ENCODE measurements at regions not wholly inside any gene's neighbourhood (a gene's known extent, or its start where the extent isn't known, plus 50 kb on each side); places are given as distances from the start of the nearest gene placed in this dataset.
"Not testable (repeated sequence)": the region's sequence is repeated elsewhere in the genome, so short reads cannot be mapped to it uniquely, and the experiment has no call there.

DNA sequence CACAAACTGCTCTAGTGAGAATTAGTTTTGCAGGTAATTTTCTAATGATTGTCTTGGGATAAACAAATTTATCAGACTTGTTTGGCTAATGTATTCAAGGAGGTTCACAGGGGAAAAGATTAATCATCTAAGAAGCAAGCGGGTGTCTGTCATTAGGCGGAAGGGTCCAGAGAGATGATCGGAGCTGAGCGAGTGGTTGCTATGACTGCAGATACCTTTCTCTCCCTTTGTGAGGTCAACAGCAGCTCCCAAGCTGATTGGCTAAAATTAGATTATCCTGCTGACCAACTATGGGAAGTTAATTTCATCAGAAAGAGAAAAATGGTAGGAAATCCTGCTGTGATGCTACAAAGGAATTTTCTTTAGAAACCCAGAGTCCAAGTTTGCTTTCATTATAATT is 276.0 kb downstream of the SOX2 start:
- no peak for DNase-seq (ENCODE audit: low spot score)

DNA sequence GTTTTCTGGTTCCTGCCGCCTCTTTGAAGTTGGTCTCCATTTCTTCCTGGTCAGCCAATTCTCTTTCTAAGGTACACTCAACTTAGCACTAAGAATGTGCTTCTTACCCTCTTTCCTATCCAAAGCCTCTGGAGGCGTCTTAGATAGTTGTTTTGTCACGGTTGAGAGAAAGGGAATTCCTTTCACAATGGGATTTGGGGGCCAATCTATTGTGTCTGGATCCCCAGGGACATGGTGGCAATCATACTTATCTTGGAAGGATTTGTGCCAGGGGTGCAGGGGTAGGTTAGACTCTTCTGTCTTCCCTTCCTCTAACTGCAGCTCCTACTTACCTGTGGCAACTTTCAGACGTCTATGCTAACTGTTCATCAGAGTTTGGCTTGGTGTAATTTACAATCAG is 287.1 kb downstream of the SOX2 start:
- no peak for DNase-seq (ENCODE audit: low spot score)

DNA sequence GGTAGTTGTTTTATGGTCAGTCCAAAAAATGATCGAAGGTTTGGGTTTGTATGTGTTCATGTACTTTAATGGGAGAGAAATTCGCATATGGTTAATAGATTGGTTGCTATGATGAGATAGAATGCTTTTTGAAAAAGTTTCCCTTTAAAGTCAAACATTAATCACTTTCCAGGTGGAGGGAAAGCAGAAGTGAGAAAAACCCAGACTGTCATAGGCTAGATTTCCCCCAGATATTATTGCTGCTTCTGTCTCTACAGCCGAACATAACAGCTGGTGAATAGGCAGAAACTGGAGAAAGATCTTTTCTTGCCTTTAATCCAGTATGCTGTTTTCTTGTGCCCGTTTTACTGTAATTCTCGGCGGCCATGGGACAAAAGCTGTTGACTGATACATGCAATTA is 287.6 kb downstream of the SOX2 start:
- DNase-seq (ENCODE audit: low spot score), result no peak

DNA sequence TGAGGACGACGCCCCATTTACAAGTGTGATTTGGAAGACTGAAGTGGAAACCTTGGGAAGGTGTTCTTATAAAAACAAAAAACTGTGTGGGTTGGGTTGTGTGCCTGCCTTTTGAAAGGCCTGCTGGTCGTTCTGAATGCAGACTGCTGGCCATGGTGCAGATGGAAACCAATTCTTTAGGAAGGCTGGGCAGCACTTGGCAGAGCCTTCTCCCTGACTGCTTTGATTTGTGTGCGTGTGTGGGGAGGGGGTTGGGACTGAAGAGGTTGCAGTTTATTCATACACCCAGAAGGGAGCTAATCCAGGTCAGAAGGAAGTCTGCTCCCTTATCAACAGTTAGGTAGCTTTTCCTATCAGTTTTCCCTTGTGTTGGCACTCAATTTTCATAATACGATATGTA is 288.7 kb downstream of the SOX2 start:
- DNase-seq (ENCODE audit: low spot score), result no peak

DNA sequence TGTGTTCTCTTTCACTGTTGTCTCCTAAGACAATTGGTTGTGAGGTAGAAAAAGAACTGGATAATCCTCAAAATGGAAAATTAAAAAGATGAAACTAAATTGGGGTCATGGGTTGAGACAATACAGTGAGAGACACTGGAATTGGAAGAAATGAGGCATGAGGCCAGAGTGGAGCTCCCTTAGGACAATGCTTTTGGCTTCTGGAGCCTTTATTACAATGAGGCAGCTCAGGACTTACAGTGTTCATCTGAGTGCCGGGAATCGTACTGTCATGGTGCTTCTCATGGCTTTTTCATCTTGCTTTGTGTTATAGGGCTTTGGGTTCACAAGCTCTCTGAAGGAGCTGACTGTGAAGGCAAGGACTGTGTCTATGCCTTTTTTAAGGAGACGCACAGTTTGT is 293.5 kb downstream of the SOX2 start:
- no peak for DNase-seq (ENCODE audit: low spot score)

DNA sequence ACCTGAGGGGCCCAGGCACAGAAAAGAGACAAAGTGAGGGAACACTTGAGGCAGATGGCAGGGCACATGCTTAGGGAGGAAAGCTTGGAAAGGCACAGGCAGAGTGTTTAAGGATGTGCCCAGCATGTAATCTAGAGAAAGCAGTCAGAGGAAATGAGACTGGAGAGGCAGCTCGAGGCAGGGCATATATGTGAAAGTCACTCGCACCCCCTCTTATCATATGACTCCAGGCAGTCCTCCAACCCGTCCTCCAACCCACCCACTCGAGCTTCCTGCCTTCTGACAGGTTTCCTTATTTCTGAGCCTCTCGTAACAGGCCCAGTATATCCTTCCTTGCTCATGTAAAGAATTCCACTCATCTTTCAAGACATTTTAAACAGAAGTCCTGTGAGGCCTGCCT is 294.0 kb downstream of the SOX2 start:
- no peak for DNase-seq (ENCODE audit: low spot score)

DNA sequence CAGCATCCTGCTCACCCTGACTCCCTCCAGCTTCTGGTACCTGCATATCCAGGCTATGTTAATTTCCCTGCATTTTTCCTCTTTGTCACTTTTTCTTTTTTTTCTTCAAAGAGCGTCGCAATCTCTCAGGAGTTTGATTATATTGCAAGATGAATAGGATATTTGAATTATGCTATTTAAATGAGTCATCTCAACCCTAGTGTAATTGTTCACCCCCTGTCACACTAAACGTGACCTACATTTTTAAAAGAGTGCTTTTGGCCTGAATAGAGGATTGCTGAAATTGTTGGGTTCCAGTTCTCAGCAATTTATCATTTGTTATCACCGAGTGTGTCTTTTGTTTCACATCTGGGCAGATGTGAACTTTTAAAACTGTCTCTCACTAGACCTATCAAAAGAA is 294.7 kb downstream of the SOX2 start:
- DNase-seq (ENCODE audit: low spot score), result no peak

DNA sequence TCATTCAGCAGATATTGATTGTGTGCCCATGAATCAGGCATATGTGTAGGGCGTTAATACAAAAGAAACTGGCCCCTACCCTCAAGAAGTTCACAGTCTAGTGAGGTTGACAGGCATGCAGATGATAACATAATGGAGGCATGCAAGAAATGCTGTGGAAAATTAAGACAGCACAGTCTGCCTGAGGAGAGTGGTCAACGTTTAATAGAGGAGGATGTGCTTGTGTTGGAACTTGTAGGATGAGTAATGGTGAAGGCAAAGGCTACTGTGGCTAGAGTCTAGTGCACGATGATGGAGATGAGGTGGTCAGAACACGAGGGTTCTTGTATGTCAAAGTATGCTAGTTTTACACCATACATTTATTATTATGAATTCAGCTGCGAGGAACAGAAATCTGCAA is 295.7 kb downstream of the SOX2 start:
- DNase-seq (ENCODE audit: low spot score), result no peak

DNA sequence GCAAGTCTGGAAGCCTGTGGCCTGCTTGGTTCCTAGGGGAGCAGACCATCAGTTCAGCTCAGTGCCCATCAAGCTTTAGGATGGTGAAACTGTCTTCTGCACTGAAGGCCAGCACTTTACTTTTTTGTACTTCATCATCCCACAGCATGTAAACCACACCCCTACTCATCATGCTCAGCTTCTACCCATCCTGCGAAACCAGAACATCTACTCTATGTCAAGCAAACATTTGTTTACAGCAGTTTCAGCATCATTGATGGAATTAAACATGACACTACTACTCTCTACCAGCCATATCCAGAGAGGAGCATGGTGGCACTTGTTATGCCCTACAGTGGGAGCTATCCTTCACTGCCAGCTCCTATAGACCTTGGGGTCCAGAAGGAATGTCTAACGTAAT is 306.6 kb downstream of the SOX2 start:
- DNase-seq (ENCODE audit: low spot score), result no peak

DNA sequence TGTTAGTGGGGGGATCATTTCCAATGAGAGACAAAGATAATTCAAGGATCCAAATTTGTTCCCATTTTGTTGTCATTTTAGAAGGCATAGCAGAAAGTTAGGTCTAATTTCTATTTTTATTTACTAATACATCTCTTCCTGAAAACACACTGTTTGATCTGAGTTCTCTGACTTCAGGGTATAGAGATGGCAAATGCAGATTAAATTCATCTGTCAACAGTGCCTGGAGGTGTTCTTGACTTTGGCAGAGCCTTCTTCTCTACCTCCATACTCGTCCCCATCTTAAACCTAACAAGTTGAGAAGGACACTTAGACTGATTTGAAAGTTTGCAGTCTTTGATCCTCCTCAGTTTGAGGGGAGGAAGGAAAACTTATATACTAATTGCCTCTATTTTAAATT is 308.2 kb downstream of the SOX2 start:
- DNase-seq (ENCODE audit: low spot score), result no peak

DNA sequence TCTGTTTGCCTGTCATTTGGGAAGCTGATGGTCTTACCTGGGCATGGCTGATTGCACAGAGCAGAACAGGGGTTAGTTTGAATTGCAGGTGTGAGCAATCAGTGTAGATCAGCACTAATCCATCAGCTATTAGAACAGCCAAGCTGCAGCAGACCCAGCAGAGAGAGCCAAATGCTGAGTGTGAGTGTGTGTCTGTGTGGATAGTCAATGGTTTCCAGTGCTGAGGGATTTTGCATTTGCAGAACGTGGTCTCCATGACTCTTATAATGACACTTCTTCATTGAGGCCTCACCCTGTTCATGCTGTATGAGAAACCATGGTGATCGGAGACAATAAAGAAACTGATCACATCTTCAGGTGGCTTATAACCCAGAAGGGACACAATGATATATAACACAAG is 312.1 kb downstream of the SOX2 start:
- no peak for DNase-seq (ENCODE audit: low spot score)

DNA sequence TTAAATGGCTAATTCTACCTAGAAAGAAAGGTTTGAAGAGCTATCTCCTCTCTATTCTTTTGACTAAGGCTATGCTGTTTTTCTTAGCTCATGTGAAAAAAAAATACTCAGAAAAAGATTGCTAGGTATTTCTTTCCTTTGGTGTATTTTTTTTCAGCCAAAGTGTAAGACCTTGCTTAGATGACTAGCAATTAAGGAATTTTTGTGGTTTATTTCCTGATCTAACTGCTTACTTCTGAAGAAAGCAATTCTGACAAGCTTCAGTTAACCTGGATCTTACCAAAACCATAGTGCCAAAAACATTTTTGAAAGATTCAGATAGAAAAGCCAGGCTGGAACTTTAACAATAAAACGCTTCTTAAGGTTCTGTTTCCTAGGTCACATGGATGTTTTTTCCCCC is 315.6 kb downstream of the SOX2 start:
- peak; percentile 6 for DNase-seq (ENCODE audit: low spot score)

DNA sequence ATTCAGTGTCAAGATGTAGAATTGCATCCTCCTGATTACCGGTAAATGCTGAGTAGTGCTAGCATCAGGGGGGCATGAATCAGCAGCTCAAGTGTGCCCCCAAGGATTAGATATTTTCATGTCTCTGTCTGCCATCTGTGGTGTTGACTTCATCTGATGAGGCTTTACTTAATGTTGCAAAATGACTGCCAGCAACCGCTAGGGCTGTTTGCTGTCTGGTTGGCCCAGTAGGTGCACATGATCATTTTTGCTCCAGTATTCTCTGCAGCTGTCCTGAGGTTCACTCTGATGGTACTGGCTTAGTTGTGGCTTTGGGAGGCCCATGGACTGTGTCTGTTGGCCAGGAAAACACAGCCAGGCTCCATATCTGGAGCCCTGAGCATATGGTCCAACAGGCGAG is 316.4 kb downstream of the SOX2 start:
- DNase-seq (ENCODE audit: low spot score), result no peak

DNA sequence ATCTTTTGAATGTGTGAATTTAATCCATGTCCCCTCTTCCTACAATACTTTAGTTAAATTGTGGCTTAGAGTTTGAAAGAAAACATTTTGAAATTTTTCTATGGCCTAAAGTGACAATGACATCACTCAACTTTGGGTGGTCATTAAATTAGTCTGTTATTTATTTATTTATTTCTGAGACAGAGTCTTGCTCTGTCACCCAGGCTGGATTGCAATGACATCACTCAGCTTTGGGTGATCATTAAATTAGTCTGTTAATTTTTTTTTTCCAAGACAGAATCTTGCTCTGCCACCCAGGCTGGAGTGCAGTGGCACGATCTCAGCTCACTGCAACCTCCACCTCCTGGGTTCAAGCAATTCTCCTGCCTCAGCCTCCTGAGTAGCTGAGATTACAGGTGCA is 322.5 kb downstream of the SOX2 start:
- DNase-seq (ENCODE audit: low spot score), result not testable (repeated sequence)

DNA sequence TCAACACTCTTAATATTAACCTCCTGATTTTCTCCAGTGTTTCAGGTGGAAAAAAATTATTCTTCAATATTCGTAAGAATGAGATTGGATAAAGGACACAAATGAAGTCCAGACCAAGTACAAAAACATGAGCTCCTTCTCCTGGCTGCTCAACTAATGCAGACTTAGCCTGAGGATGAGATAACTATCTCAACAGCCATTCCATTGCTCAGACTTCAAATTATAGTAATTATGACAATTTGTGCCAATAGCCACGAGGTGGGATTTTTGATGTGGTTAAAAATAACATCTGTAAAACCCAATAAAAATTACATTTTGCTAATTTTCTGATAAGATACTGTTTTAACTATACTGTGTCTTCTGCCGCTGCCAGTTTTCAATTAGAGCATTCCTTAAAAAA is 323.6 kb downstream of the SOX2 start:
- no peak for DNase-seq (ENCODE audit: low spot score)

DNA sequence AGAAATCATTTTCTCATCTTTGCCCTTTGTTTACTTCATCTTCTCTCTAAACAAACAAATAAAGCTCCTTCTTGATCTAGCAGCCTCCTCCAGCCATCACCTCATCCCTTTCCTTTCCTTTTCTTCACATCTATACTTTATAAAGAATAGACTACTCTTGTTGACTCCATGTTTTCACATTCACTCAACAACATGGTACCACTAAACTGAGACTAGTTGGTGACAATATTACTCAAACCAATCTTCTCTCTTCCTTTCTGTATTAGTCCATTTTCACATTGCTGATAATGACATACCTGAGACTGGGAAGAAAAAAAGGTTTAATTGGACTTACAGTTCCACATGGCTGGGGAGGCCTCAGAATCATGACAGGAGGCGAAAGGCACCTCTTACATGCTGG is 324.7 kb downstream of the SOX2 start:
- no peak for DNase-seq (ENCODE audit: low spot score)

DNA sequence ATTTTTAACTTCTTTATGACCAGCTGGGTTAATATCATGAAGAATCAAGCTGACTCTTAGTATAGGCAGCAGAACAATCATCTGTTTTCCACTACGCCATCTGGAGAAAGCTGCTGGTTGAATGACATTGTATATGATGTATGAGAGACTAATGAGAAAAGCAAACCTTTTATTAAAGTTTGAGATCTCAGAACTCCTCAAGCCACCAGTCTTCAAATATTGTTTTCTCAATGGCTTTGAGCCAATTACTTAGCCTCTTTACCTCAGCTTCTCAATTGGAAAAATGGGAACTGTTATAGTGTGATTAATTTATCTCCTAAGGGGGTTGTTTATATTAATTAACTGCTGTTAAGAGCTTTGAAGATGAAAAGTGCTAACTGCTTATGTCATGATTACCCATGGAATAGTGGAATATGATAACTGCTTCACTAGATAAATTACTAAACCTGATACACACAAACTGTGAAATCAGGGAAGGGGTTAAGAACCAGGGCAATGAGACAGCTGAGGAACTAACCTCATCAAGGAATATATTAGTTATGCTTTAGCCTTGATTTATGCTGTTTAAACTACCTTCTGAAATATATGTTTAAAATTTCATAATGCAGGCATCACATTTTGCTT is 330.1 kb downstream of the SOX2 start:
- no peak for DNase-seq (ENCODE audit: low spot score)

DNA sequence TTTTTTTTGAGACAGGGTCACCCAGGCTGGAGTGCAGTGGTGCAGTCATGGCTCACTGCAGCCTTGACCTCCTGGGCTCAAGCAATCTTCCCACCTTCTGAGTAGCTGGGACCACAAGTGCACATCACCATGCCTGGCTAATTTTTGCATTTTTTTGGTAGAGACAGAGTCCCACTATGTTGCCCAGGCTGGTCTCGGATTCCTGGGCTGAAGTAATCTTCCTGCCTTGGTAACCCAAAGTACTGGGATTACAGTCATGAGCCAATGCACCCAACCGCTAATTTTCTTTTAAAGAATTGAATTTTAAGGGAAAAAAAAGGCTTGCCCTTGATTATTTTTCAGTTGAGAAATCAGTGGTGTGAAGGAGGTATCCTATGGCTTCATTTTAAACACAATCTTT is 334.0 kb downstream of the SOX2 start:
- no peak for DNase-seq (ENCODE audit: low spot score)

DNA sequence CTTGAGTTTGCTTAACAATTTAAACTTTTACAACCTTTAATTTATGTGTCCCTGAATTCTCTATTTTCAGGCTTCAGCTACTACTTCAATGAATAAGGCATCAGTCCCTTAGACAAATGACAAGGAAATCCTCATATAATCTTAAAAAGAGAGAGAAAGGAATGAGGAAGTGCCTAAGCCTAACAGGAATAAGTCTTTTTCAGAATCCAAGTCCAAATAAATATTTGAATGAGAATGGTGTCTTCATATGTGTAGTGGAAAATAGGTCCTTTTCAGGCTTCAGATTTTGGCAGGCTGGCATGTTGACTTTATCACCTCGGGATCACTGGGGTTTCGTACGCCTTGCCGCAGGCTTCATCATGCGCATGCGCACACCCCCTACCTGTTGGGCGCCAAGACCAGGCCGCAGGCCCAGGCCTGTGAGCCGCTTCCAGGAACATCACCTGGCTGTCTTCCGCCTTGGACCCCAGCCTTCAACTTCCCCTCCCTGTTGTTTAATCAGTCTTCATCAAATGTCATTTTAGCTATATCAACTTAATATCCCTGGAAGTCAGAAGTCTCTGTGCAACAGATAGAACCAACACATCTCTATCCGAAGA is 334.5 kb downstream of the SOX2 start:
- DNase-seq (ENCODE audit: low spot score), result no peak

DNA sequence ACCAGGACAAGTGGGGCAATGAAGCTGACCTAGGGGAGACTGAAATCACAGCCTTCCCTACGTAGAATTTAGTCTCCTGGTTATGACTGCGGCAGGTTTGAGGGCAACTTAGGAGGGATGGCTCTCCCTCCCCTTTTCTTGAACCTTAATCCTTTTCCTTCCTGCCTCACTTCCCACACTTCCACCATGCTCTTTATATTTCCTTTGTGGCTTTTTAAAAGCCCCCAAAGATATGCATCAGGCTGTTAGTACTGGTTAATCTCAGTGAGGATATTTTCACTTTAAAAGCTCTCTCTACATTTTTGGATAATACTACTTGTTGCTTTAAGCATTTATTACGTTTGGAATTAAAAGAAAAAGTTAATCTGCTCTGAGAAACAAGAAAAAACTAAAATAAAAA is 339.2 kb downstream of the SOX2 start:
- no peak for DNase-seq (ENCODE audit: low spot score)

DNA sequence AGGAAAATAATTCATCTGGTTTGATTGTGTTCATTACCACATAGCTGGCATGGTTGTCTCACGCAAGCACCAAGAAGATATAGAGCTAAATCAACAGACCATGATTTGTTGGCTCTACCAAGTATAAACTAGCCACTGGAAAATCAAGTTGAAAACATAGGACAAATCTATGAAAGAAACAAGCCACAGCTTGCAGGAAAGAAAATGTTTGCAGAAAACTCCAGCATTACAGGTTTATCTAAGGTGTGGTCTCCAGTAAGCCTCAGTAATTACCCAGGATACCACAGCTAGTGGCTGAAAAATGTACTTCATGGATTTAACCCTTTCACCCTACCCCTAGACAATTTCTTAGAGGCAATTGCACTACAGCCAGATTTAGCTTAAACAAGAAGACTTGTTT is 340.6 kb downstream of the SOX2 start:
- no peak for DNase-seq (ENCODE audit: low spot score)

DNA sequence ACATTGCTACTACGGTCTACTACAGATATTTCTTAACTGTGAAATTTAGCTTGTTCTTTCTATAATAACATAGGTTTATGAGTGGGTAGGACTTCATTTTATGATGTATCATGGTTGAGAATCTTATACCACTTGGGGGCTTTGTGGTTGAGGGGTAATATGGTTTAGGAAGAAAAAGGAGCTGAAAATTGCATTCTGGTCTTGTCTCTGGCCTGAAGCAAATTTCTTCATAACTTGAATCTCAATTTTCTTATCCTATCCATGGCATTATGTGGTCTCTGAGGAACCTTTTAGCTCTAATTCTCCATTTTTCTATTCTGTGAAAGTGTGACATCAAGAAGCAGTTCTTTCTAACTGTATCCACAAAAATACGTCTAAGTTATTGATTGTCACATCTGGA is 341.0 kb downstream of the SOX2 start:
- DNase-seq (ENCODE audit: low spot score), result no peak

DNA sequence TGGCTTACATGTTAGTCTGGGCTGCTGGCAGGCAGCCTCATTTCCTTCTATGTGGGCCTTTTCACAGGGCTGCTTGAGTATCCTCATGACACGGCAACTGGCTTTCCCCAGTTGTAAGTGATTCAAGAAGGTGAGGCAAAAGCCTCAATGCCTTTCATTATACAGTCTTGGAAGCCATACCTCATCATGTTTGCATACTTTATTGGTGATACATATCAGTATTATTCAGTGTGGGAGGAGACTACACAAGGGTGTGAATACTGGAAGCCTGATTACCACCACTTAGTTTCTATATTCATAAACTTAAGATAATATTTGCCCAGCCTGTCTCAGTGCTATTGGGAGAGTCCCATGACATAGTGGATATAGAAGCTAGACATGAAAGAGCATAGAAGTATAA is 346.8 kb downstream of the SOX2 start:
- no peak for DNase-seq (ENCODE audit: low spot score)

DNA sequence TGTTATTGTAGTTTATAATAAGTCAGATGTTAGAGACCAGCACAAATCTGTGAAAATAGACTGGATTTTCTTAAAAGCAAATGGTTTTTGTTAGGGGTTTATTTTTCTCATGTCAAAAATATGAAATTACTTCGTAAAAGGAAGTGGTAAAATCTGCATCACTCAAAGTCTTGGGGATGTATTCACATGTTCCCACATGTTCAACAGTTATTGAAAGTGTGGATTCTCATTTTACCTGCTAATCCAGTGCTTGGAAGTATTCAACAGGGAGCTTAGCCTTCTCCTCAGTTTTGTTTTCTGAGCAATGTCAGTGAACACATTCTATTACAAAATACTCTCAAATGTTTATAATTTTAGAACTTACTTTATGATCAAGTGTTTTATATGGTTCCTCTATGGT is 352.0 kb downstream of the SOX2 start:
- no peak for DNase-seq (ENCODE audit: low spot score)

DNA sequence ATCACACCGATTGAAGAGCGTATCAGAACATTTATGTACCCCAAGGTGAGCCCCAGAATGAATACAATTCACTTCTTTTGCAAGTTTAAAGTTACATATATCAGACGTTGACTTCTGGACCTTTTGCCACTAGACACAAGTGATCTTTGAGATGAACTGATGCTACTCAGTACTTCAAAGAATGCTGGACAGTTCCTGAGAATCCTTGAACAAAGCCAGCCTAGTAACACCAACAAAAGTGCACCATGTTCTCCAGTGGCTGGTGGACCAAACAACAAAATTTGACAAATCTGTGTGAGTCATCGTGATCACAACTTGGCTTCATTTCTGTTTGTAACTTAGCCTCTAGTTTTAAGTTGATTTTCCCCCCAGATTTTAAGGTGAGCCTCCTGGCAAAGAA is 355.7 kb downstream of the SOX2 start:
- DNase-seq (ENCODE audit: low spot score), result no peak
